Esophagus muscularis mucosa (tissue), 4 donors: ENCODE measurements at regions not wholly inside any gene's neighbourhood (a gene's known extent, or its start where the extent isn't known, plus 50 kb on each side); places are given as distances from the start of the nearest gene placed in this dataset.

Source experiments
- DNase-seq: peaks from one replicate; pipeline ENCODE4 v3.0.0-alpha.2; 2017; ENCODE audit errors: extremely low spot score
- H3K27ac ChIP-seq, 4 donors: fragments of 200-600 bp; sonication (generic); replicated peaks in 1 of 4; 1 replicate in 3 of 4; 2 replicates in 1 of 4; pipeline ENCODE4 v1.5.1; 2016 to 2019; ENCODE audit warnings: mild to moderate bottlenecking in 1 of 4
- H3K27me3 ChIP-seq, 4 donors: fragments of 200-600 bp; sonication (generic); one replicate each; pipeline versions ENCODE4 v1.5.1 to v1.6.0; 2016 to 2019
- H3K36me3 ChIP-seq, 4 donors: fragments of 200-600 bp; sonication (generic); one replicate each; pipeline ENCODE4 v1.5.1; 2016 to 2019
- H3K4me1 ChIP-seq, 4 donors: fragments of 200-600 bp; sonication (generic); one replicate each; pipeline ENCODE4 v1.5.1; 2016 to 2019
- H3K4me3 ChIP-seq, 4 donors: fragments of 200-600 bp; sonication (generic); 1 replicate in 2 of 4; 2 replicates in 2 of 4; pipeline ENCODE4 v1.5.1; 2016 to 2019; ENCODE audit warnings: mild to moderate bottlenecking in 4 of 4, moderate library complexity in 1 of 4
- H3K9me3 ChIP-seq, 4 donors: fragments of 200-600 bp; sonication (generic); 1 replicate in 3 of 4; 2 replicates in 1 of 4; pipeline ENCODE4 v1.5.1; 2016 to 2019
- EP300 ChIP-seq: sonication (generic); formaldehyde crosslinking; IDR thresholded peaks from one replicate; pipeline ENCODE4 v1.6.1; 2017; ENCODE audit warnings: antibody characterized with exemption
- POLR2A ChIP-seq: fragments of 450-650 bp; IDR thresholded peaks from one replicate; pipeline ENCODE4 v1.6.1; 2017; ENCODE audit warnings: antibody characterized with exemption, moderate library complexity, mild to moderate bottlenecking, low read depth
- POLR2AphosphoS5 ChIP-seq, 2 donors: sonication (generic); formaldehyde crosslinking; IDR thresholded peaks; one replicate each; pipeline ENCODE4 v1.6.1; 2017; ENCODE audit warnings: antibody characterized with exemption in 2 of 2
- WGBS: methylation state at CpG from one replicate; pipeline ENCODE4 v1.1.5; 2018; 5-methylcytosine and 5-hydroxymethylcytosine counted together
- intact Hi-C: fragments of 100-400 bp; cut with DNase I; formaldehyde crosslinking; loops from one replicate; pipeline ENCODE4 v1.15.1; 2023
- TF ChIP-seq, protein P1 (sequence below), 3 experiments: fragments of 200-600 bp in 2 of 3; fragments of 450-650 bp in 1 of 3; sonication (generic) in 2 of 3; IDR thresholded peaks; one replicate each; pipeline ENCODE4 v1.5.1; 2017 to 2019; ENCODE audit warnings: antibody characterized with exemption in 3 of 3, mild to moderate bottlenecking in 2 of 3, moderate library complexity in 1 of 3

DNA sequence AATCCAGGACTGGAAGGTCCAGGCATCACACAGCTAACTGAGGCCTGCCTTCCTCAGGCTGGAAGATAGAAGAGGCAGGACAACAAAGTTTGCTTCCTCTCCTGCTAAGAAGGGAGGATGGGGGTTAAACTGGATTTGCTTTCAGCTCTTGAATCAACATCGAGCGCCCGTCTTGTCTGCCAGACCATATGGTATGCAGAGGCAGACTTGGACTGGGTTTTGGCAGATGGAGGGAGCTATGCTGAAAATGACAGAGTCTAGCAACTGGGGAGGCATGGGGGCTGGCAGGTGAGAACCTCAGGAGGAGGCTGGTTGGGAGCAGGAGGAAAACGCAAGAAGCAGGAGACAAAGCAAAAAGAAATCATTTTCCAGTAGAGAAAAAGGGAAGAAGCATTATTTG lies 289.5 kb upstream of the IL12B start:
- TF ChIP-seq, protein P1, sequence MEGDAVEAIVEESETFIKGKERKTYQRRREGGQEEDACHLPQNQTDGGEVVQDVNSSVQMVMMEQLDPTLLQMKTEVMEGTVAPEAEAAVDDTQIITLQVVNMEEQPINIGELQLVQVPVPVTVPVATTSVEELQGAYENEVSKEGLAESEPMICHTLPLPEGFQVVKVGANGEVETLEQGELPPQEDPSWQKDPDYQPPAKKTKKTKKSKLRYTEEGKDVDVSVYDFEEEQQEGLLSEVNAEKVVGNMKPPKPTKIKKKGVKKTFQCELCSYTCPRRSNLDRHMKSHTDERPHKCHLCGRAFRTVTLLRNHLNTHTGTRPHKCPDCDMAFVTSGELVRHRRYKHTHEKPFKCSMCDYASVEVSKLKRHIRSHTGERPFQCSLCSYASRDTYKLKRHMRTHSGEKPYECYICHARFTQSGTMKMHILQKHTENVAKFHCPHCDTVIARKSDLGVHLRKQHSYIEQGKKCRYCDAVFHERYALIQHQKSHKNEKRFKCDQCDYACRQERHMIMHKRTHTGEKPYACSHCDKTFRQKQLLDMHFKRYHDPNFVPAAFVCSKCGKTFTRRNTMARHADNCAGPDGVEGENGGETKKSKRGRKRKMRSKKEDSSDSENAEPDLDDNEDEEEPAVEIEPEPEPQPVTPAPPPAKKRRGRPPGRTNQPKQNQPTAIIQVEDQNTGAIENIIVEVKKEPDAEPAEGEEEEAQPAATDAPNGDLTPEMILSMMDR (IDR thresholded peaks at IDR 0.05), result no peak
- TF ChIP-seq POLR2A (no peak), EP300 (no peak), POLR2AphosphoS5 (IDR thresholded peaks at IDR 0.05) (no peak)
- Histone ChIP-seq H3K4me3 (no peak overlapping the region), H3K4me1 (peaks cover 0 to 3% (median 0%) of the 10 kb centered on the region in 4 donors), H3K27ac (no peak overlapping the region), H3K27me3 (no peaks in the 10 kb centered on the region), H3K36me3 (no peaks in the 10 kb centered on the region), H3K9me3 (peaks cover 0 to 13% (median 4%) of the 10 kb centered on the region in 4 donors)
- no peak for DNase-seq
- intact Hi-C loops, result no loop called here
- WGBS, result 57% methylated on average over 4 of the region's 4 CpGs

DNA sequence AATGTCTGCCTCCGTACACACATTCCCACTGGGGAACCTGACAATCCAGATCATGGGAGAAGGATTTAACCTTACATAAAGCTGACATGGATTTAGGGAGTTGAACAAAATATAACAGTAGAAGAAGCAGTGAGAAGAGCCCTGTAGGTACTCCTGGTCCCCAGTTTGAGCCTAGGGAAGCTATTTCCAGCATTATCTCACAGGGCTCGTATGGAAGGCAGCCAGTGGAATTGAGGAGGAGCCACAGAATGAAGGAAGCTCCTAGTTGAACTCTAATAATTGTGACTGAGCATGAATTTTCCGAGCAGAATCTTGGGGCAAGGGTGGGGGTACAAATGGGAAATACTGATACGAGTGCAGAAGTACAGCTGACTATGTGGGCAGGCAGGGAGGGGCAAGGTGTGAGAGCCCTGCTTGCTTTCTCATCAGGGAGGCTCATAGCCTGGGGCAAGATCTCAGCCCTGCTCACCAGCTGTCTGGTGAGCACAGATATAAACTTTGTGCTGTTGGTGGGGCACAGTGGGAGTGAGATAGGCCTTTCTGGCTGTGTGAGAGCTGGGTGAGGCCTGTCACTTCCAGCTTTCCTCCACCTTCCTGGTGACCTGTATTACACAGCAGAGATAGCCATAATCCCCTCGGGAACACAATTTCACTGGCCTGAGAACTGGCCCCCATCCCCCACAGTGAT lies 290.7 kb upstream of the IL12B start:
- intact Hi-C loops, result no loop called here
- H3K27ac ChIP-seq, result no peak overlapping the region
- H3K4me1 ChIP-seq, result peaks cover 0 to 3% (median 0%) of the 10 kb centered on the region in 4 donors
- no peak for DNase-seq
- TF ChIP-seq POLR2A (no peak), POLR2AphosphoS5 (IDR thresholded peaks at IDR 0.05) (no peak), EP300 (no peak)
- TF ChIP-seq, protein P1 (IDR thresholded peaks at IDR 0.05), result no peak
- H3K4me3 ChIP-seq, result no peak overlapping the region
- H3K36me3 ChIP-seq, result no peaks in the 10 kb centered on the region
- WGBS, result 66% methylated on average over 4 of the region's 5 CpGs
- H3K27me3 ChIP-seq, result no peaks in the 10 kb centered on the region
- peaks cover 0 to 13% (median 4%) of the 10 kb centered on the region in 4 donors for H3K9me3 ChIP-seq

DNA sequence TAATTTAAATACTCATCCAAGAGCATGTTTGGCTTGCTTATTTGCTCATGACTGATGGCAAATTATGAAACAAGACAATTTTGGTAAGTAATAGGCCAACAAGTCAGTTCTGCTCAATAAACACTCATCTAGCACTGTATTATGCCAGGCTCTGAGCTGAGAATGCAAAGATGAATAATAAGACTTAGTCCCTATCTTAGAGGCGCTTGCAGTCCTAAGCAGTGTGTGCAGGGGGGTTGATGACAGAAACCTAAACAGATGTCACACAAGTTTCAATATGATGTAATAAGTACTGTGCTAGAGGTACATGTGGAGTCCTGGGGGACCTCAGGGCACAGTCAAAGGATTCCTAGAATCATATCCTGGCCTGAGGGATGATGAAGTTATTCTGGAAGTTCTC lies 287.6 kb upstream of the ADRA1B start:
- intact Hi-C loops, result no loop called here
- Histone ChIP-seq H3K27ac (no peak overlapping the region), H3K4me3 (no peak overlapping the region), H3K27me3 (peaks cover 0 to 3% (median 0%) of the 10 kb centered on the region in 4 donors), H3K4me1 (no peaks in the 10 kb centered on the region), H3K9me3 (peaks cover 0 to 5% (median 2%) of the 10 kb centered on the region in 4 donors), H3K36me3 (no peaks in the 10 kb centered on the region)
- 58% methylated on average over 1 of the region's 1 CpG for WGBS
- TF ChIP-seq, protein P1 (IDR thresholded peaks at IDR 0.05), result no peak
- TF ChIP-seq EP300 (no peak), POLR2A (no peak), POLR2AphosphoS5 (IDR thresholded peaks at IDR 0.05) (no peak)
- DNase-seq, result no peak

DNA sequence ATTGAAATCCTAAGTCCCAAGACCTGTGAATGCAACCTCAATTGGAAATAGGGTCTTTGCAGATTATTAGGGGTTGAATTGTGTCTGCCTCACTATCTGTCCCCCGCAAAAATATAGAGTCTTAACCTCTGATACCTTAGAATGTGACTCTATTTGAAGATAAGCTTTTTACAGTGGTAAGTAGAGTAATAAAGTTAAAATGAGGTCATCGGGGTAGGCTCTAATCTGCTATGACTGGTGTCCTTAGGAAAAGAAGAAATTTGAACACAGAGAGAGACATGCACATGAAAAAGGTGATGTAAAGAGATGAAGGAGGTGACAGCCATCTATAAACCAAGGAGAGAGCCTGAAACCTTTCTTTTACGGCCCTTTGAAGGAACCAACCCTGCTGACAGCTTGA lies 287.1 kb upstream of the ADRA1B start:
- 85% methylated on average over 3 of the region's 3 CpGs for WGBS

More for the DNA sequence above, 287.1 kb upstream of the ADRA1B start:
- intact Hi-C loops, result no loop called here
- TF ChIP-seq POLR2AphosphoS5 (IDR thresholded peaks at IDR 0.05), result no peak
- no peak for TF ChIP-seq EP300
- TF ChIP-seq, protein P1 (IDR thresholded peaks at IDR 0.05), result no peak
- TF ChIP-seq POLR2A, result no peak
- Histone ChIP-seq H3K4me3 (no peak overlapping the region), H3K9me3 (peaks cover 0 to 5% (median under 1%) of the 10 kb centered on the region in 4 donors), H3K4me1 (no peaks in the 10 kb centered on the region), H3K27me3 (peaks cover 0 to 3% (median 0%) of the 10 kb centered on the region in 4 donors), H3K27ac (no peak overlapping the region), H3K36me3 (no peaks in the 10 kb centered on the region)
- DNase-seq, result no peak
